Duodenal mucosa (tissue), 2 donors: ENCODE measurements at regions not wholly inside any gene's neighbourhood (a gene's known extent, or its start where the extent isn't known, plus 50 kb on each side); places are given as distances from the start of the nearest gene placed in this dataset.
"Not testable (repeated sequence)": the region's sequence is repeated elsewhere in the genome, so short reads cannot be mapped to it uniquely, and the experiment has no call there.

Source experiments
- H3K27ac ChIP-seq: one replicate; pipeline ENCODE4 v1.7.0; 2013; ENCODE audit warnings: low read depth, low read length
- H3K27me3 ChIP-seq, 2 donors: one replicate each; pipeline ENCODE4 v1.7.0; 2013; ENCODE audit warnings: low read length in 2 of 2, control low read depth in 1 of 2; ENCODE audit not compliant: insufficient read depth in 2 of 2, control insufficient read depth in 1 of 2
- H3K36me3 ChIP-seq, 2 donors: one replicate each; pipeline ENCODE4 v1.7.0; 2013; ENCODE audit warnings: low read length in 2 of 2, control low read depth in 1 of 2; ENCODE audit not compliant: insufficient read depth in 2 of 2, control insufficient read depth in 1 of 2
- H3K4me1 ChIP-seq, 2 donors: one replicate each; pipeline ENCODE4 v1.7.0; 2013; ENCODE audit warnings: low read length in 2 of 2, control low read depth in 1 of 2; ENCODE audit not compliant: insufficient read depth in 2 of 2, control insufficient read depth in 1 of 2
- H3K4me3 ChIP-seq, 2 donors: one replicate each; pipeline ENCODE4 v1.7.0; 2013; ENCODE audit warnings: low read length in 2 of 2, low read depth in 1 of 2
- H3K9ac ChIP-seq, 2 donors: one replicate each; pipeline ENCODE4 v1.7.0; 2013; ENCODE audit warnings: low read length in 2 of 2, low read depth in 1 of 2
- H3K9me3 ChIP-seq, 2 donors: one replicate each; pipeline ENCODE4 v1.7.0; 2013; ENCODE audit warnings: low read length in 2 of 2, control low read depth in 1 of 2; ENCODE audit not compliant: control insufficient read depth in 1 of 2

GRCh38 chr6:115121513-115121912 lies 778.7 kb upstream of the HS3ST5 start:
- not testable (repeated sequence) for H3K4me1 ChIP-seq

GRCh38 chr6:115120391-115120790 lies 777.6 kb upstream of the HS3ST5 start:
- no peak overlapping the region for H3K27ac ChIP-seq
- H3K9me3 ChIP-seq = no peaks in the 10 kb centered on the region
- no peak overlapping the region for H3K4me3 ChIP-seq
- no peaks in the 10 kb centered on the region for H3K4me1 ChIP-seq
- H3K9ac ChIP-seq = no peak overlapping the region
- H3K27me3 ChIP-seq = no peaks in the 10 kb centered on the region
- no peaks in the 10 kb centered on the region for H3K36me3 ChIP-seq

More at GRCh38 chr6:115121513-115121912, 778.7 kb upstream of the HS3ST5 start:
- not testable (repeated sequence) for H3K27me3 ChIP-seq, H3K9me3 ChIP-seq, H3K27ac ChIP-seq, H3K4me3 ChIP-seq, H3K9ac ChIP-seq, H3K36me3 ChIP-seq

GRCh38 chr6:115091461-115091860 lies 748.6 kb upstream of the HS3ST5 start:
- no peak overlapping the region for H3K9ac ChIP-seq
- H3K36me3 ChIP-seq = no peaks in the 10 kb centered on the region
- H3K9me3 ChIP-seq = no peaks in the 10 kb centered on the region
- H3K27ac ChIP-seq = no peak overlapping the region
- no peak overlapping the region for H3K4me3 ChIP-seq
- no peaks in the 10 kb centered on the region for H3K4me1 ChIP-seq
- H3K27me3 ChIP-seq = no peaks in the 10 kb centered on the region

- no peak overlapping the region for H3K9ac ChIP-seq
- no peaks in the 10 kb centered on the region for H3K4me1 ChIP-seq
- no peaks in the 10 kb centered on the region for H3K9me3 ChIP-seq
- H3K27me3 ChIP-seq = no peaks in the 10 kb centered on the region
- no peak overlapping the region for H3K4me3 ChIP-seq
- H3K27ac ChIP-seq = no peak overlapping the region
- no peaks in the 10 kb centered on the region for H3K36me3 ChIP-seq
Measured at GRCh38 chr6:115078555-115078954, 735.7 kb upstream of the HS3ST5 start.

GRCh38 chr6:115071962-115072361 lies 729.1 kb upstream of the HS3ST5 start:
- Histone ChIP-seq H3K4me1 (no peaks in the 10 kb centered on the region), H3K9ac (no peak overlapping the region), H3K36me3 (no peaks in the 10 kb centered on the region), H3K27me3 (no peaks in the 10 kb centered on the region), H3K9me3 (peaks cover 4 to 6% of the 10 kb centered on the region in 2 donors), H3K27ac (no peak overlapping the region), H3K4me3 (no peak overlapping the region)

GRCh38 chr6:115067690-115068447 lies 725.0 kb upstream of the HS3ST5 start:
- H3K27me3 ChIP-seq = no peaks in the 10 kb centered on the region
- H3K4me1 ChIP-seq = no peaks in the 10 kb centered on the region
- no peak overlapping the region for H3K9ac ChIP-seq
- H3K9me3 ChIP-seq = peaks cover 4 to 6% of the 10 kb centered on the region in 2 donors
- no peaks in the 10 kb centered on the region for H3K36me3 ChIP-seq
- no peak overlapping the region for H3K4me3 ChIP-seq
- no peak overlapping the region for H3K27ac ChIP-seq

GRCh38 chr6:115064680-115065079 lies 721.9 kb upstream of the HS3ST5 start:
- no peak overlapping the region for H3K4me3 ChIP-seq
- H3K9ac ChIP-seq = no peak overlapping the region
- no peak overlapping the region for H3K27ac ChIP-seq
- no peaks in the 10 kb centered on the region for H3K9me3 ChIP-seq
- no peaks in the 10 kb centered on the region for H3K4me1 ChIP-seq
- no peaks in the 10 kb centered on the region for H3K36me3 ChIP-seq
- no peaks in the 10 kb centered on the region for H3K27me3 ChIP-seq

- H3K4me1 ChIP-seq = no peaks in the 10 kb centered on the region
- no peak overlapping the region for H3K27ac ChIP-seq
- no peaks in the 10 kb centered on the region for H3K9me3 ChIP-seq
- H3K4me3 ChIP-seq = no peak overlapping the region
- no peaks in the 10 kb centered on the region for H3K27me3 ChIP-seq
- no peaks in the 10 kb centered on the region for H3K36me3 ChIP-seq
- H3K9ac ChIP-seq = no peak overlapping the region
Measured at GRCh38 chr6:115060581-115060980, 717.8 kb upstream of the HS3ST5 start.

GRCh38 chr6:115058414-115059211 lies 715.8 kb upstream of the HS3ST5 start:
- no peaks in the 10 kb centered on the region for H3K4me1 ChIP-seq
- H3K4me3 ChIP-seq = no peak overlapping the region
- H3K9ac ChIP-seq = no peak overlapping the region
- H3K27me3 ChIP-seq = no peaks in the 10 kb centered on the region
- H3K27ac ChIP-seq = no peak overlapping the region
- no peaks in the 10 kb centered on the region for H3K36me3 ChIP-seq
- H3K9me3 ChIP-seq = no peaks in the 10 kb centered on the region

- no peak overlapping the region for H3K4me3 ChIP-seq
- no peaks in the 10 kb centered on the region for H3K4me1 ChIP-seq
- H3K27ac ChIP-seq = no peak overlapping the region
- H3K9ac ChIP-seq = no peak overlapping the region
- no peaks in the 10 kb centered on the region for H3K27me3 ChIP-seq
- no peaks in the 10 kb centered on the region for H3K9me3 ChIP-seq
- no peaks in the 10 kb centered on the region for H3K36me3 ChIP-seq
Measured at GRCh38 chr6:115055579-115055978, 712.8 kb upstream of the HS3ST5 start.
